Anterior cingulate cortex (tissue), 58 donors: ENCODE measurements at regions not wholly inside any gene's neighbourhood (a gene's known extent, or its start where the extent isn't known, plus 50 kb on each side); places are given as distances from the start of the nearest gene placed in this dataset.

Experiments
- DNase-seq, 58 donors: peaks; one replicate each; lab custom pipeline; 2025; lab: John Stamatoyannopoulos, UW

GRCh38 chr18:55778788-55779690 lies 191.0 kb upstream of the TCF4 start:
- peak in 8 of 58 donors; percentile 9 to 58 (median 39) for DNase-seq

DNA sequence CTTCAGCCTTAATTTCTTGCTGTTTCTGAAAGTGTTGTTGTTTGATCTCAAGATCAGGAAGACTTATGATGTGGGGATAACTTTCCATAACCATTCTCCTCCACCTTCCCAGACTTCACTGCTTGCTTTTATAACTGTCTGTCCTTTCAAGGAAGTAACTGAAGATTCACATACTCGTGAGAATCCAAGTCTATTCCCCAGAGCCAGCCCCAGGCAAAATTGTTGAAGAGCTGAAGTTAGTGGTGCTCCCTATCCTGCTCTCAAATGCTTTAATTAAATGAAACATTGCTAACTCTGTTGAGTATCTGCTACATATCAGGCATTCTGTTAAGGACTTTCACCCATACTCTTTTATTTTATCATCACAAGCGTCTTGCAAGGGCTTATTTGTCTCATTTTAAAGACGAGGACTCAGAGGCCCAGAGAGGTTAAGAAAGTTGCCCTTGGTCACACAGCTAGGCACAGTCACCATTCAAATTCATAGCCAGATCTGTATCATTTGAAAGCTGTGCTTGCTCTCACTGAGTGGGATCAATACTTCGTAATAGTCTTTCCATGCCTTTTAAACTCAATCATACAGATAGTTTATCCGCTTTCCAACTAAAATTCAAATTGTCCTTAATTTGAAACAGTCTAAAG lies 189.8 kb upstream of the TCF4 start:
- no peak for DNase-seq

GRCh38 chr18:55775972-55776371 lies 188.0 kb upstream of the TCF4 start:
- no peak for DNase-seq

- DNase-seq, result no peak
These were observed 186.5 kb upstream of the TCF4 start for GRCh38 chr18:55774505-55774904.

DNA sequence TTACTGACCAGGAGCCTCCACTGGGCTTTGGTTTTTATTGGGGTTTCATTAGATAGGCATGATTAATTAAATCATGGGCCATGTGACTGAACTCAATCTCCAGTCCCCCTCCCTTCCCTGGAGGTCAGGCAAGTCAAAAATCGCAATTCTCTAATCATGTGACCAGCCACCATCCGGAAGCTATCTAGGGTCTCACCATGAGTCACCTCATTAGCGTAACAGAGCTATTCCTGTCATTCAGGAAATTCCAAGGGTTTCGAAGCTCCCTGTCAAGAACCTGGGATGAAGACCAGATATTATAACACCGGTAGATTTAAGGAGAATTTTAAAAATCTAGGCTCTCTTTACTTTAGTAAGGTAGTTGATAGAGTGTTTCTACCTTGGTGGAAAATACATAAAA lies 180.3 kb upstream of the TCF4 start:
- no peak for DNase-seq

DNA sequence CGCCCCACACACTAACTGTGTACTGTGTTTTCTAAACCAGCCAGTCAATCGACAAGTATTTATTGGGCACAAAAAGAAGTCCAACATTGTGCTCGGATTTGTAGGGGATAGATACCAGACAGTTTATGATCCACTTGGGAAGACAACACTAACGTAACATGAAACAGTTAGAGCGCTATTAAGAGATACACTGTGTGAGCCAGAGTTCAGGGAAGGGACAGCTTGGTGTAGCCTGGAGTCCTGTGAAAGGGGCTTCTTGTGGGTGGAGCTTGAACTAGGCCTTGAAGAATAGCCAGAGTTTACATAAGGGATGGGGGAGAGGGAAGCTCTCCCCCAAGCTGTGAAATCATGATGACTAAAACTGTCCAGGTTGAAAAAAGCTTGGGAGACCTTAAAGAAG lies 176.4 kb upstream of the TCF4 start:
- no peak for DNase-seq

DNA sequence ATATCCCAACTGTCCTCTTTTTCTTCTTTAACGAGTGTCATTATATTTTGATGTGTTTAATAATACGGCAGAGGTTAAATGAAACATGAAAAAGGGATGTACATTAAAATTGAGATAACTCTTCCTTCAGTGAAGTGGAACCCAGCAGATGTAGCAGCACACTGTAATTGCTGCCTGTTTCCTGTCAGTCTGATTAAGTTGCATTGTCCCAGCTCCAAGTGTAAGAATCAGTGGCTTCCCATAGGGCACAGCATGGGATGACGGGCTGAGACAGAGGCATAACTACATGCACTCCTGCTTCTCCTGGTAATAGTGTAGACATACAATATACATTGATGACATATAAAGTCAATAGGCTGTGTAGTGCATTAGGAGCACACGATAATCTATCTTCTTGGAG lies 175.8 kb upstream of the TCF4 start:
- no peak for DNase-seq

DNA sequence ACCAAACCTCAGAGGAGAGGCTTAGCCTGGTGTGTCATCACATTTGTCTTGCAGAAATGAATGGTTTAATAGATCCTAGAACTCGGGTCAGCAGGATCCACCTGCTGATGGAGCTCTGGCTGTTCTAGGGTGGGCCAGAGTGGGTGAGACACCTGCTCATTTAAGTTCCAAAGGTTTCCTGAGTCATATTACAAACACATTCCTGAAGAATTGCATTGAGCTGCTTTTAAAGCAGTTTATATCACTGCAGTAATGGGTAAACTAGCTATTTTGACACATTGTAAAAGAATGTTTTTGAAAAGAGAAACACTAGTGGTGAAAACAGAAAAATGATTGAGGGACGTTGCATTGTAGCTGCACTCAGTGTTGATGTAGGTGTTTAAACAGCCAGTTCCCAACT lies 175.3 kb upstream of the TCF4 start:
- no peak for DNase-seq

DNA sequence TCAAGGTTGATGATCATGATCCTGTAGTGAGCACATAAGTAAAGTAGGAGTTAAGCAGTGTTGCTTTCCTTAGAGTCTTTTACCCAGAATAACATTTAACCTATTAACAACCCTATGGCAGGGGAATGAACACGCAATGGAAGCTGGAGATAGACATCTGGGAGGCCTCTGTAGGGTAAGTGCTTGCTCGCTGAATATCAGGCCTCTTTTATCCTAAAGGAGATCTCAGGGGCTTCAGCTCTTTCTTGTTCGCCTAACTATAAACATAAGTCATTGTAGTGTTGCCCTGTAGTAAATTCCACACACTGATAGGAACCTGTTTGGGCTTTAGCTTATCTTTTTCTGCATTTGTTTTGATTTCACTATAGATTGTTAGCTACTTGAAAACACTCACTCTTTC lies 174.4 kb upstream of the TCF4 start:
- DNase-seq, result no peak

DNA sequence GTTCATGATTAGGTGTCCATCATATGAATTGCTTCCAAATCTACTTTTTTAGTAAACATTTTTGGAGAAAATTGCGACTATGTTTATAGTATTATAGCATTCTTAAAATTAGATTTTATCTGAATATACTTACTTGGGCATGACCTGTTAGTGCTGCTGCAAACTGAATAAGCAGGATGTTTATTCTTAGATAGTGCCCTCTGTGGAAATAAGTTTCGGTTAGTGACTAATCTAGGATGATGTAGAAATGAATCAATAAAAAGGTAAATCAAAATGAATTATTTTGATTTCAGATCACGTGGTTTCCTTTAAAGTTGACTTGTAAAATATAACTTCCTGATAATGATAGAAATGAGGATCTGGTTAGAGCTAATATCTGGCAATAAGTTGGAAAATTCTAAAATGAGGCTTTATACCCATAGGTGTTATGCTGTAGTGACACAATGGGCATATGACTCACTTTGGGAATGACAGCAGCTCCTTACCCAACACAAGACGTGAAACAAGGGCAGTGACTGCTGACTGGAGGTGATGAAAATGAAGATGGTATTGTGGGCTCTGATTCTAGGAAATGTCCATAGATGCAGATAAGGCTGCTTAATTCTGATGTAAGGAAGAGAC lies 165.8 kb upstream of the TCF4 start:
- no peak for DNase-seq

GRCh38 chr18:55751476-55751875 lies 163.5 kb upstream of the TCF4 start:
- no peak for DNase-seq

- DNase-seq, result no peak
These were observed 160.3 kb upstream of the TCF4 start for GRCh38 chr18:55748227-55748738.

- no peak for DNase-seq
These were observed 156.2 kb upstream of the TCF4 start for GRCh38 chr18:55744206-55744605.

DNA sequence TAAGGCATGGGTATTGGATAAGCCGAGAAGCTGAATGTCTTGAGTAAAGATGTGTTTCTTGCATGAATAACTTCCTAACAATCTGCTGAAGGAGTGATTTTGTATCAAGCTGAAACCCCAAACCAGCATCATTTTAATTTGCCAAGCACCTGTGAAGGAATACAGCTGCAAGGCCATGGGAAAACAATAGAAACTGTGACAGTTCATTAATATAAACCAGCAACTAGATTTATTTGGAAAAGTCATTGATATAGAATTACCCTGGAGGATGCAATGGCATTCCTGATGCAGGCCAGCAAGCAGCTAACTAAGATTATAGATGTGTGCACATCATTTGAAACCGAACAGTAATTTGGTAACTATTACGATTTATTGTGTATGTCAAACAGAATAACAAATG lies 155.7 kb upstream of the TCF4 start:
- no peak for DNase-seq

GRCh38 chr18:55743133-55743532 lies 155.1 kb upstream of the TCF4 start:
- DNase-seq, result no peak

DNA sequence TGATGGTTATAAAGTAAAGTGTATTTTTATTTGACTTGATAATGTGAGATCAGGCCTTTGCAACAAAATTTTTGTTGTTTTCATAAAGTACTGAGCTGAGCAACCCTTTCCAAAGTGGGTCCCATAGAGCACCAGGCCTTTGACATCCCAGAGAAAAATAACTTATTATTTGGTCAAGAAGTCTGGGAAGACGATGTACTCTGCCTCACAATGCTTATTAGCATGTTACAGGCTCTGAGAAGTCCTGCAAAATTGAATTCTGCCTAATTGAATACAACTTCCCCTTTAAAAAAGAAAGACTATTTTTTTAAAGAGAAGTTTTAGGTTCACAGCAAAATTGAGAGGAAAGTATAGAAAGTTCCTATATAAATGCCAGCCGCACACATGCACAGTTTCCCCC lies 151.5 kb upstream of the TCF4 start:
- no peak for DNase-seq

DNA sequence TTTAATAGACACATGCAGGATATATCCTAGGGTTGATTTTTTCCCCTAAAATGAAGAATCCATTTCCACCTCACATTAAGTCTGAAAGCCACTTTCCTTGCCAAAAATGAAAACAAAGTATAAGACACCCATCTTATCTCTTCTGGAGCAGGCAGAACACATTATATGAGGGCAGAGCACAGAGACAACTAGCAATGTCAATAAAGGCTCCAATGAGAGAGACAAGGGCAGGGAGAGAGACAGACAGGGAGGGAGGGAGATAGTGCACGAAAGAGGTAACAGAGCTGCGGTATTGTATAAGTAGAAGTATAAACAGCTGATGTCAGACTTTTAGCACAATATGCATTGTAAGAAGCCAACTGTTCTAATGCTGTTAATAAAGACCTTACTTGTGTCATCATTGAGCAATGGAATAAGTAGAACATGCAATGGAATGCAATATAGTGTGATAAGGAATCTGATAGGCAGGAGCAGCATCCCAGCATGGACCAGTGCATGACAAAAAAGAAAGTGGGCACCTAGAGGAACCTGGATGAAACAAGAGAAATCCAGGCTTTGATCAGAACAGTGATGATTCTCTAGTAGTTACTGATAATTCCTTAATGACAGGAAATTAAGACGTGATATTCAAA lies 150.6 kb upstream of the TCF4 start:
- no peak for DNase-seq

GRCh38 chr18:55737781-55738468 lies 149.9 kb upstream of the TCF4 start:
- no peak for DNase-seq

DNA sequence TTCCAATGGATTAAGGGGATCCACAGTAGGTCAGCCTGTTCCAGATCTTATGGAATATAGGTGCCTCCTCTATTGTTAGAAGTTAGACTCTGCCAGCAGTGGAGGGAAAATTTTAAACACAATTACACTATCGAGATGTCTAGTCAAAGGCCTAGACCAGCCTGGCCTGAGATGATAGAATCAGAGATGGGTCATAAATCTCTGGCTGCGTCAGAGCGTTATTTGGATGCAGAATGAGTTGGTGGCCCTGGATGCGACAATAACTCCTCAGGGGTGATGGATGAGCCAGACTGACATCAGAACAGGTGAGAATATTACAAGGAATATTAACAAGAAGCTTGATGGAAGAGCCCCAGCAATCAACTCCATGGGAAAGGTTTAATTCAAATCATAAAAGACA lies 149.3 kb upstream of the TCF4 start:
- no peak for DNase-seq

- DNase-seq, result no peak
These were observed 148.0 kb upstream of the TCF4 start for GRCh38 chr18:55735969-55736368.
